OCI-LY1 (cell line): ENCODE measurements at regions not wholly inside any gene's neighbourhood (a gene's known extent, or its start where the extent isn't known, plus 50 kb on each side); places are given as distances from the start of the nearest gene placed in this dataset.

Source experiments
- CTCF ChIP-seq: fragments of 200-600 bp; sonication (generic), shearing (Covaris generic); IDR thresholded peaks from 2 replicates; pipeline ENCODE4 v1.5.1; 2017; ENCODE audit warnings: mild to moderate bottlenecking, antibody characterized with exemption, low read length, moderate library complexity, mixed read lengths
- EZH2 ChIP-seq: fragments of 200-600 bp; sonication (generic), shearing (Covaris generic); IDR thresholded peaks from 2 replicates; pipeline ENCODE4 v1.8.0; 2017; ENCODE audit warnings: borderline replicate concordance, mixed run types, mild to moderate bottlenecking, antibody characterized with exemption, low read length, moderate library complexity, mixed read lengths

- no peak for TF ChIP-seq CTCF
- no peak for TF ChIP-seq EZH2
Observed at GRCh38 chr13:88919970-88920628, 1248.9 kb downstream of the SLITRK5 start.
